Stimulated activated CD4-positive, alpha-beta T cell treated with anti-CD3 and anti-CD28 coated beads, TNF-alpha, amount 100 ng/mL, for 4 hours (primary cell): ENCODE measurements at regions not wholly inside any gene's neighbourhood (a gene's known extent, or its start where the extent isn't known, plus 50 kb on each side); places are given as distances from the start of the nearest gene placed in this dataset.
"Not testable (repeated sequence)": the region's sequence is repeated elsewhere in the genome, so short reads cannot be mapped to it uniquely, and the experiment has no call there.

ENCODE experiments used
- DNase-seq, 3 experiments: peaks; one replicate each; pipeline ENCODE4 v3.0.0-alpha.2; 2020; ENCODE audit warnings: low read depth in 3 of 3

- no peak for DNase-seq
Observed at GRCh38 chr17:16870253-16871245, 101.4 kb downstream of the TNFRSF13B start.

DNA sequence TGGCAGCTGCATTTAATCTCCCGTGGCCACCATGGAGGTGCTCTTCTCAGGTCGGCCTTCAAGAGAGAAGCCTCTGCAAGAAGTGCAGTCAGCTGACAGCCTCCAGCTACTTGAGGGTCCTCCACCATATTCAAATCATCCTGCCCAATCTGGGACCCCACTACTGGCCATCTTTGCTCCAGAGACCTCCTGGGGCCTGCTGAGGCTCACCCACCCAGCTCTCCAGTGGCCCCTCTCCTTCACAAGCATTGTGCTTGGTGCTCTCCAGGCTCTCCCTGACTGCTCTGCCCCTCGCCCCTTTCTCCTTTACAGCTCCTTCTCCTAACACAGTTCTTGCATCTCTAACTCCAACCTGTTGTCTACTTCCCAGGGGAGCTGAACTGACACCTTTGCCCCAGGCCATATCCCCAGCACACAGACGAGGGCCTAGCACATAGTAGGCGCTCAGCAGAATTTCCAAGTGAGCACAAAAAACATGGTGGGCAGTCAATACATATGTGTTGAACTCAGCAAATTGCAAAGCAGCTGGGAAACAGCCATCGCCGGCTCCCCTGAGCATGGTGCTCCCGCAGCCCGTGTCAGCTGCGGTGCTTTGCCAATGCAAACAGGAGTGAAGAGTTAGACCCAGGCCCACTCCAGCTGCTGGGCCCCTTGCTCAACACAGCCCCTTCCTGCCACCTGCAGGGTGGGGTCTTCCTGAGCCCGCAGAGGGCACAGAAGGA, 102.2 kb downstream of the TNFRSF13B start:
- not testable (repeated sequence) for DNase-seq

- DNase-seq, result not testable (repeated sequence)
Observed at GRCh38 chr17:16868616-16869015, 103.3 kb downstream of the TNFRSF13B start.

DNA sequence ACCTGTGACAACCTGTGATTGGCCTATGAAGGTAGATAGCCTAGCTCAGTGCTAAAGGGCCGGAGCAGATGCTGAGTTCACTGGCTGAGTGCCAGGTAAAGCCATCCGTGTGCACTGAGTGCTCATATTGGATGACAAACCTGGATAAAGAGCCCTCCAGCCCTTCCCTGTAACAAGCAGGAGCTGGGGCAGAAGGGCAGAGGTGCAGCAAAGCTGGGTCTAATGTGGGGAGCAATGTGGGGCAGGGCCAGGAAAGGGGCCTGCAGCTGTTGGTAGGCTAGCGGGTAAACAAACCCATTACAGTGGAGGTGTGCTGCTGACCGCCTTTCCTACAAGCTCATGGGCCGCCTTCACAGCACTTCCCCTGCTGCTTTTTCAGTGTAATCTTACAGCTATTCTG, 104.4 kb downstream of the TNFRSF13B start:
- not testable (repeated sequence) for DNase-seq

DNA sequence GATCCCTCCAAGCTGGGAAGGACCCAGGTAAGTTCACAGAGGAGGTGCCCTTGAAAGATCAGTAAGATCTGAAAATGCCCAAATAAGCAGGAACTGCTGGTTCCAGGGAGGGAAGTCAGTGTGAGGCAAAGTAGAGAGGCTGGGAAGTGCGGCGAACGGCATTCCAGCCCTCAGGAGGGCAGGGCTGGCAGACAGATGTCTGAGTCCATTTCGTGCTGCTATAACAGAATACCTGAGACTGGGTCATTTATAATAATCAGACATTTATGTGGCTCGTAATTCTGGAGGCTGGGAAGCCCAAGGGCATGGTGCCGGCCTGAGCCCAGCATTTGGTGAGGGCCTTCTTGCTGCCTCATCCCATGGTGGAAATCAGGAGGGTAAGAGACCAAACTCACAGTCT, 105.1 kb downstream of the TNFRSF13B start:
- DNase-seq, result not testable (repeated sequence)

DNA sequence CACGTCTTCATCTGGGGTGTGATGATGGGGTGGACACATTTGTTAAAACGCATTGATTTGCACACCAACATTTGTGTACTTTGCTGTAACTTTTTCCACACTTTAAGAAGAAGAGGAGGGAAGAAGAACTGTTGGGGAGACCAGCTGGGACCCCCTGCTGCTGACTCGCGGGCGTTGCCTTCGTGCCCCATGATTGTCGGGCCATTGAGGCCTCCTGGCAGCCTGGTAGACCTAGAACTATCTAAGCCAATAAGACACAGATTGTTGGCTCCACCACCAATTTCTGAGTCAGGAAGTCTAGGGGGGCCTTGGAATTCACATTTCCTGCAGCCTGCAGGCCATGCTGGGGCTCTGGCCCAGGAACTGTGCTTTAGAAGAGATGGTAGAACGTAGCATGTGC, 105.5 kb downstream of the TNFRSF13B start:
- no peak for DNase-seq

GRCh38 chr17:16865704-16866103, 106.2 kb downstream of the TNFRSF13B start:
- not testable (repeated sequence) for DNase-seq

DNA sequence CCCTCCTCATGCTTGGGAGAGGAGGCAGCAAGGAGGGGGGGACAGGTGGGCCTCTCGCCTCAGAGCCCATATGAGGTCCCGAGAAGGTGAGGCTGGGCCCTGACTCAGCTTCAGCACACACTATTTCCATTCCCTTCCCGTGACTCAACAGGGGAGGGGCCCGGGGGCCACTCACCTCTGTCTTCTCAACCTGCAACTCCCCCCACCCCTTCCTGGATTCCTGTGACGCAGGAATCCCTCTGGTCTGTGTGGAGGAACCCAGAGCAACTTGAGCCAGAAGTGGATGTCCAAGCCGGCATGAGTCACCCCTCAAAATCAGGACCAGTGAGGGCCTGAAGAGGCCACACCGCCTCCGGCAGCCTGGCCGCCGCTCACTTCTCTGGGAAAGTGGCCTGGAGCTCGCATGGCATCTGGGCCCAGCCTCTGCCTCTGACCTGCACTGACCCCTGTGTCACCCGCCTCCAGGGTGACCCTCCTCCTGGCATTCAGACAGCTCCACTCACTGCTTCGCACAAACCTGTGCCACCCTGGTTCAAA, 106.8 kb downstream of the TNFRSF13B start:
- DNase-seq, result not testable (repeated sequence)

- not testable (repeated sequence) for DNase-seq
Observed at GRCh38 chr17:16864462-16865076, 107.3 kb downstream of the TNFRSF13B start.

GRCh38 chr17:16861152-16861551, 110.8 kb downstream of the TNFRSF13B start:
- DNase-seq, result not testable (repeated sequence)

- not testable (repeated sequence) for DNase-seq
Observed at GRCh38 chr17:16860467-16860866, 111.5 kb downstream of the TNFRSF13B start.

DNA sequence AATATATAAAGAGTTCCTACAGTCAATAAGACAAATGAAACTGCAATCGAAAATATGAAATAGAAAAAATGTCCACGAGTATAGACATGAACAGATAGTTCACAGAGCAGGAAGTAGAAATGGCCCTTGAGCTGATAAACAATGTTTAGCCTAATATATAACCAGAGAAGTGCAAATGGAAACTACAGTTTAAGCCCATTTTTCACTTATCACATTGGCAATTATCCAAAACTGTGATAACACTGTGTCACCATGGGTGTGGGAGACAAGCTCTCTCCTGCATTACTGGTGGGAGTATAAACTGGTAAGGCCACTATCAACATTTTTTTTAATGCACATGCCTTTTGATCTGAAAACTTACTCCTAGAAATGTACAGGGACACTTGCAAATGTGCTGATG, 112.4 kb downstream of the TNFRSF13B start:
- not testable (repeated sequence) for DNase-seq

- not testable (repeated sequence) for DNase-seq
Observed at GRCh38 chr17:16857746-16858145, 114.2 kb downstream of the TNFRSF13B start.

GRCh38 chr17:16856846-16857245, 115.1 kb downstream of the TNFRSF13B start:
- DNase-seq, result not testable (repeated sequence)

GRCh38 chr17:16856171-16856570, 115.7 kb downstream of the TNFRSF13B start:
- DNase-seq, result not testable (repeated sequence)

DNA sequence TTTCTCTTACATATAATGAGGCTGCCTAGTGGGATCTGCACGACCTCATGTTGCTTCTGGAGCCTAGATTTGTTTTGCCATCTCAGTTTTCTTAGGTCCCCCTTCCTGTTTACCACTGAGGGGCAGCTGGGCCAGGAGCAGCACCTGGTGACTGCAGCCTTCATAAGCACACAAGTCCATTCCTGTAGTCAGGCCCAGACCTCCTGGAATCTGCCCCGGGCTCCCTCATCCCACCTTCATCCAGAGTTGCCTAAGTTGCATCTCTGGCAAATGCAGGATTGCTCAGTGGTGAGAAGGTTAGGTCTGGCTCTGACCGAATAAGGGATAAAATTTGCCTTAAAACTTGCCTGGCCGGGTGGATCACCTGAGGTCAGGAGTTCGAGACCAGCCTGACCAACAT, 117.3 kb downstream of the TNFRSF13B start:
- not testable (repeated sequence) for DNase-seq

GRCh38 chr17:16853661-16854320, 118.1 kb downstream of the TNFRSF13B start:
- DNase-seq, result no peak

DNA sequence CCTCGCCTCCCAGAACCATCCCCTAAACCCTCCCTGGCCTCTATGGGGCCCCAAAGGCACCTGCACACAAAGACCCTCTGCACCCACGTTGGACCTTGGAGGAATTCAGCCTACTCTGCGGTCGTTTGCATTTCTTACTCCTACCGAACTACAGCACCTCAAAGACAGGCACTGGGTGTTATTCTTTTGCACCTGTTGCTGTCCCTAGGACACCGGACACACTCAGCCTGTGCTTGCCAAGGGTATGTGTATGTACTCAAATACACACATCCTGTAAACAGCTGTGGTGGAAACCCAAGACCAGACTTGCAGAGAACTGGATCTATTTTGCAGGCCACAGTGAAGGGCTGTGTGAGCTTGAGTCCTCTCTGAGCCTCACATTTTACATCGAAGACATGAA, 122.1 kb downstream of the TNFRSF13B start:
- not testable (repeated sequence) for DNase-seq

GRCh38 chr17:16848997-16849396, 122.9 kb downstream of the TNFRSF13B start:
- DNase-seq, result not testable (repeated sequence)

DNA sequence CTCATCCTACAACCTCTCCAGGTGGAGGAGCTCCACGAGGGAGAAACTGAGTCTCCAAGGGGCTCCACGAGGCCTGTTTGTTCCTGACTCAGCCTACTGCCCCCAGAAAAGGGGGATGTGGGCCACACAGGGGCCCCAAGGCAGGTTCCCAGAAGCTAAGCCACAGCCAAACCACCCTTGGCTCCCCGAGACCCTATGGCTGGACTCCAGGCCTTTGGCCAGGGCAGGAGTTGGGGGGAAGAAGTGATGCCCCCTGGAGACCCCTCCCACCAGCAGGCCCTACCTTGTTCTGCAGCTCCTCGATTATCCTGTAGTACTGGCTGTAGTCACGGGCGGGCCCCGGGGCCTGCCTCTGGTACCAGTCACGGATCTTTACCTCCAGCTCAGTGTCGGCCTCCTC, 126.8 kb downstream of the TNFRSF13B start:
- not testable (repeated sequence) for DNase-seq

DNA sequence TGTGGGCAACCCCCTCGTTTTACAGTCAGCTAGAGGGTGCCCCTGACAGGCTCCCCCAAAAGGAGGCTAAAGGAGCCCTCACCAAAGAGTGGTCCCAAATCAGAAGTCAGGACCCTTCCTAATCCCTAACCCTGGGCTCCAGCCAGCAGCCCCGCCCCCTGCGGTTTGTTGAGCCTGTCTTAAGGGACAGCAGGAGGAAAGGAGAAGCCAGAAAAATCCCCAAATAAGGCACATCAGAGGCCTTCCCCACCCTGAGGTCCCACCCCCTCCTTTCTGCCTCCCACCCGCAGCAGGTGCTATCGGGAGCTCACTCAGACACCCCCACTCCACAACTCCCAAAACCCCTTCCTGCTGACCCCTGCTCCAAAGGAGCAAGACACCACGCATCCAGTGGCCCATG, 127.2 kb downstream of the TNFRSF13B start:
- DNase-seq, result not testable (repeated sequence)
